IPS-18c (cell line): ENCODE measurements at regions not wholly inside any gene's neighbourhood (a gene's known extent, or its start where the extent isn't known, plus 50 kb on each side); places are given as distances from the start of the nearest gene placed in this dataset.

Source experiments
- H3K4me3 ChIP-seq: 2 replicates; pipeline ENCODE4 v1.7.0; 2013; ENCODE audit warnings: low read depth, mild to moderate bottlenecking, low read length, moderate library complexity; ENCODE audit not compliant: insufficient read depth
- H3K9me3 ChIP-seq: one replicate; pipeline ENCODE4 v1.6.1; 2013; ENCODE audit warnings: mild to moderate bottlenecking, low read length, moderate library complexity; ENCODE audit not compliant: control insufficient read depth, insufficient read depth

DNA sequence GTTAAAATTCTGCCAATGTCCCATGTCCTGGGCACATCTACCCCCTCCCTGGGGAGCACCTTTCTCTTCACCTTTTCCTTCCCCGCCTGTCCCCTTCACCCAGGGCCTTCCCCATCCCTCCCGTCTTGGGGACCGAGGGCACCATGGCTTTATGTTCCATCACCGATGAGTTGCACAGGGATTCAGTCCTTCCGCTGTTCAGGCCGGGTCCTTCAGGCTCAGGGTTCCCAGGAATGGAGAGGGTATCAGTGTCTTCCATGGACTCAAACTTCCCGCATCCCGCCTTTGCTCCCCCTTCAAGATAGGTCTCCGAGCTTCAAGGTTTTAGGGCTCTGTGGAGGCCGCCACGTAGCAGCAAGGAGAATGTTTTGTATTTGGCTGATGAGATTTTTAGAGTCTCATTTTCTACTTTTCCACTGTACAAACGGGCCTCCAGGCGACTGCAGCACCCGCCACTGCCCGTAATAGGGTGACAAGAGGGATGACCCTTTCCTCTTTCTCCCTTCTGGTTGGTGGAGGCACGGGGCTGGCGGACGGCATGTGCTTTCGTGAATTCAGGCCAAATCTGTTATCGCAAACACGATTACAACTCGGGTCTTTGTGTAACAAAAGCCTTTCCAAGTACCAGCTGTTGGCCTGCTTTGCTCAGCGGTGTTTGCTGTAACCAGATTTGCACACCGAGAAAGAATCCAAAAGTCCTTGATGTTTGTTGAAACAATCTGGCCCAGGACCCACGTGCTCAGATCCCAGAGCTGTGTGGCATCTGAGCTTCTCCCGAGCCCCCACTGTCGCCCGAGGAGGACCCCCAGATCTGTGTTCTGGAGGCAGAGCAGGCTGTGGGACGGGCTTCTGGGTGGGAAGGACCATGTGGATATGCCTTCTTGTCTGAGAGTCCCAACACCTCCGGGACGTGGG is 236.3 kb downstream of the SEC14L1 start:
- no peaks in the 10 kb centered on the region for H3K9me3 ChIP-seq
- H3K4me3 ChIP-seq = no peak overlapping the region

DNA sequence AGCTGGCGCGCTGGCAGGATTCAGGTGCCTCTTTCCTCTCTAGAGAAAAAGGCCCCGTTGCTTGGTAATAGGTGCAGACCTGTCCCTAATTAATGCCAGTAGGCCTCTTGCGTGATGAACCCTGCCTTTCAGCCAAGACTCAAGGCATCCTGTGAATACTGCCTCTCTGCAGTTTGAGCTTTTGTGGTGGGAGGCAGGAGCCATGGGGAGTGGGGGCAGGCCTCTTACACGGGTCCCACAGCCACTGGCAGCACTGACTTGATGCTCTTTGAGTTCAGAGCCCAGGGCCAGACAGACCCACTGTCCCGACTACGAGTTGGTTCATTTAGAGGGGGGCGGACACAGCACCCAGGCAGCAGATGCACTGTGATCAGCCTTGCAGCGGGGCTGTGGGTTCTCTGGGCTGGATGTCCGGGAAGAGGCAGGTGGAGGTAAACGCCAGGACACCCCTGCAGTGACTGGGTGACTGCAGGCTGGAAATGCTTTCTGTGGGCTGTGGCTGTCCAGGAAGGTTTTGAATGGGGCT is 237.0 kb downstream of the SEC14L1 start:
- no peak overlapping the region for H3K4me3 ChIP-seq

DNA sequence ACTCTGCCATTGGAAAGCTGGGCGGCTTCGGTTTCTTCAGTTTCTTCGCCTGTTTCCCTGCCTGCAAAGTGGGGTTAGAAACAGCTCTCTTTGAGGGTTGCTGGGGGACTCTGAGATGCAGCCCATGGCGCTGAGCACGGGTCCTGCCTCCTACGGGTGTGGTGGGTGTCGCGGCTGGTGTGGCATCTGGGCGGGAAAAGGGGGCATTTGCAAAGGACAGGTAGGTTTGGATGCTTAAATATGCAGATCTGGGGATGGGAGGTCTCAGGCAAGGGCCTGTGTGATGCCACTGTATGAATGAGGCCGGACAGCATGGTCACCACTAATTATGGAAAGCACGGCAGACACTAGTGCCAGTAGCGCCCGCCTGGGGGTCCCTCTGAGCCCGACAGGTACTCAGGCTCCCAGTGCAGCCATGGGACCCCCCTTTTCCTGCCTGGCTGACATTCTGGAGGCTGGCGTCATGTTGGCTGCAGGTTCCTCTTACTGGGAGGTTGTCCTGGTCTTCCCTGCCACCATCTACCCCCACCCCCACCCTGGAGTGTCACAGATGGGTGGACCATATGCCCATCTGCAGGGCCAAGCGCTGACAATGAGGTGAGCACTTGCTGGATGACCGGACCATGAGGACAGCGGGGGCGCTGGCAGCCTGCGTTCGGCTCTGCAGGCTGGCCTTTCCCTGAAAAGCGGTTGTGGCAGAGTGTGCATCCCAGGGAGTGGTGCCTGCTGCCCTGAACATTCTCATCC is 237.7 kb downstream of the SEC14L1 start:
- Histone ChIP-seq H3K9me3 (peaks cover 2% of the 10 kb centered on the region), H3K4me3 (no peak overlapping the region)

More for the DNA sequence above, 237.0 kb downstream of the SEC14L1 start:
- peaks cover 2% of the 10 kb centered on the region for H3K9me3 ChIP-seq

DNA sequence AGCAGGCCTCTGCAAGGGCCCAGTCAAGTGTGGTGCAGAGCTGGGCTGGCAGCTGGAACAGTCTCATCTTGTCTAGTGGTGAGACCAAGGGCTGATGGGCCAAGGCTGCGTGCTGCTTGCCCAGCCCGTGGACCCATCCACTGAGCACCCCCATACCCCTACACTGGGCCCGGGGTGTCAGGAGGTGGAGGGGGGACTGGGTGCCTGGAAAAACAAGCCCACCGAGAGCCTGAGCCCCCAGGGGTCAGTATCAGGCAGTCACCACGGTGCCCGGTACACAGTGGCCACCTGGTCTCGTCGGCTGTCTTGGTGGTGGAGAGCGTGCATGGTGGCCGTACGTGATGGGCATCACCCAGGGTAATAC is 238.3 kb downstream of the SEC14L1 start:
- Histone ChIP-seq H3K9me3 (peaks cover 2% of the 10 kb centered on the region), H3K4me3 (no peak overlapping the region)

DNA sequence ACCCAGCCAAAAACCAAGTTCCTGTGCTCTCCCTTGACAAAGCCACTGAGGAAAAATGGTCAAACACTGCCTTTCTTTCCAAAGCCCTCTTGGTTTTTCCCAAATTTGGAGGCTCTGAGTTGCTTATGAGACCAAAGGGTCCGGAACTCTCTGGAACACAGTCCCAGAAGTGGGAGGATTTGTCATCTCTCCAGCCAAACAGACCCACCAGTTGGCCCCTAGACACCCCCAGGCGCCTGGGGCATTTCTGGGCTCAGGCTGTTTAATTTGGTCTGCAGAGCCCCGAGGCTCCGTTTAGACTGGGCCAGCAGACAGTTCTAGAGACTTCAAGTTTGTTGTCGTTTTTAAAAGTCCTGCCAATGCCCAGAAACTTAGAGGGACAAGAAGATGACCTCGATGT is 239.1 kb downstream of the SEC14L1 start:
- Histone ChIP-seq H3K4me3 (no peak overlapping the region), H3K9me3 (peaks cover 2% of the 10 kb centered on the region)

DNA sequence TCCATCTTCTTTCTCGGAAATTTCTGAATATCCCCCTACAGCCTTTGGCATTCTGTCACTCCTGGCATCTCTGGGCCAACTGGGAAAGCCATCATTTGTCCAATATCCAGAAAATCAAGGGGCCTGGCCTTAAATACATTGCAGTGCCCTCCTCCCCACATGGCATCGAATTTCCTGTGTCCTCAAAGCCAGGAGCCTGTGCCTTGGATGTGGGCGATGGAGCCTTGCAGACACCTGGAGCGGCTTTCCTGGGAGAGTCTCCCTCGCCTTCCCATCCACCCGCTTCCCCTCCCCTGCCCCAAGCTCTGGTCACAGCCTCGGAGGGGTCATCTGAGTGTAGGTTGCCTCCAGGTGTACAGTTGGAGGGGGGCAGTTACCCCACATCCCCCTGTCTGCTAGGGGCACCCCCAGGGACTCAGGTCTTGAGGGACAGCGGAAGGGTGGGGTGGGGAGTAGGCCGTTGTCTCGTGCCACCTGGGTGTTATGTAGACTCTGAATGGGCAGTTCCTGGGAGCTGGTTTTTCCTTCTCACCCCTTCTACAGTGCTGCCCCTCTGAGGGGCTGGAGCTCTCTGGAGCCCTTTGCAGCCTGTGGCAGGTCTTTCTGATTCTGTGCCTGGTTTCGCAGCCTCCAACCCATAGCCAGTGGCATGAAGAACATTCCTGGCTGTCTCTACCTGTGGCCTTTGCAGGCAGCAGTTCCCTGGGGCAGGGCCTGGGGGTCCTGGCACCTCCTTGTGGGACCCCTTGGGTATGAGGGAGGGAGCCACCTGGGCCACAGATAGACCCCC is 239.8 kb downstream of the SEC14L1 start:
- Histone ChIP-seq H3K9me3 (peaks cover 2% of the 10 kb centered on the region), H3K4me3 (no peak overlapping the region)

DNA sequence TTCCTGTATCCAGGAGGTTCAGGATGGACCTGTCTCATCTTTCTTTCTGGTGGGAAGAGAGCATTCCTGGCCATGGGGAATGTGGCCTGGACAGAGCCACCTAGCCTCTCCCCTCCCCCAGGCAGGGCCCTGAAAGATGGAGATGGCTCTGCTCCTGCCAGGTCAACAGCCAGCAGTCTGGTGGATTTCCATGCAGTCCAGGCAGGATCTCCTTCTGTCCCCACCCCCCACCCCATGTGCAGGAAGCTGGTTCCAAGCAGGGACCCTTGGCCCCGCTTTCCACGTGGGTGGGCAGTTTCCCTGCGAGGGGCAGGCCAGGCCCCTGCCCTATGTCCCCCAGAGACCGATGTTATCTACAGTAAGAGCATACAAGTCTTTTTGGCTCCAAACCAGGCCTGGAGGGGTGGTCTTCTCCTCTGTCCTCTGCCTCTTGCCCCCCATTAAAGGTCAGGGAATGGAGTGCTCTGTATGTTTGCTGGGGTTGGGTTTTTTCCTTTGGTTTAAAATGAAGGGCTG is 240.5 kb downstream of the SEC14L1 start:
- peaks cover 2% of the 10 kb centered on the region for H3K9me3 ChIP-seq
- H3K4me3 ChIP-seq = no peak overlapping the region

DNA sequence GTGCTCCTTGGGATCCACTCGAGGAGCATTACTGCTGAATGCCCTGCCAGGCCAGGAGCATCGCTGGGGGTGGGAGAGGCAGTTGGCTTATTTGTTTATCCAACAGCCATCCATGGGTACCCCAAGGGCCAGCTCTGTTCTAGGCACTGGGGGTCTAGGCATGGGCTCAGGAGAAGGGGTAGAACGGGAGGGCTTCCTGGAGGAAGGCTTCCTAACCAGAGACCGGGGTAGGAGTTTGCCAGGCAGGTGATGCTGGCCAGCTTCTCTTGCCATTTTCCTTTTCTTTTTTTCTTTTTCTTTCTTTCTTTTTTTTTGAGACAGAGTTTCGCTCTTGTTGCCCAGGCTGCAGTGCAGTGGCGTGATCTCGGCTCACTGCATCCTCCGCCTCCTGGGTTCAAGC is 241.0 kb downstream of the SEC14L1 start:
- Histone ChIP-seq H3K9me3 (peaks cover 2% of the 10 kb centered on the region), H3K4me3 (no peak overlapping the region)

DNA sequence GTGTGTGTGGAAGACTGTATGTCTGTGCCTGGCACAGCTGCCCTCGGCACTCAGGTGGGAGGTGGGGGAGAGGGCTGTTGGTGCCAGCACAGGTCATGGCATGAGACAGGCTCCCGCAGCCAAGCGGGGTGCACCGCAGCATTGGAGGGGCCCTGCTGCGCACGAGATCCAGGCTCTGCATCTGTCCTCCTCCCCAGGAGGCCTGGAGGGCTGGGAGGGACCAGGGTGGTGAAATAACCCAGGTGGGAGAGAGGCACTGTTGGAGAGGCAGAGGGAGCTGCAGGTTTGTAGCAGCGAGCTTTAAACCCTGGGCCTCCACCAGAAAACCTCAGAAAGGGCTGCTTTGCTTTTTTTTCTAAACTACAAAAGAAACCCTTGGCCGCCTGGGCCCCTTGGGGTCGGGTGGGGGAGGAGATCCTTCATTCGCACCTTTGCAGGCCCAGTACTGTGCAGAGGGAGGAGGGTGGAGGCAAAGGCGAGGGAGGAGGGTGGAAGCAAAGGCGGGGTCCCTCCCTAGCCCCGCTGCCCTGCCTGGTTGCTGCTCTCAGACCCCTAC is 241.7 kb downstream of the SEC14L1 start:
- H3K4me3 ChIP-seq = no peak overlapping the region
- peaks cover 2% of the 10 kb centered on the region for H3K9me3 ChIP-seq

DNA sequence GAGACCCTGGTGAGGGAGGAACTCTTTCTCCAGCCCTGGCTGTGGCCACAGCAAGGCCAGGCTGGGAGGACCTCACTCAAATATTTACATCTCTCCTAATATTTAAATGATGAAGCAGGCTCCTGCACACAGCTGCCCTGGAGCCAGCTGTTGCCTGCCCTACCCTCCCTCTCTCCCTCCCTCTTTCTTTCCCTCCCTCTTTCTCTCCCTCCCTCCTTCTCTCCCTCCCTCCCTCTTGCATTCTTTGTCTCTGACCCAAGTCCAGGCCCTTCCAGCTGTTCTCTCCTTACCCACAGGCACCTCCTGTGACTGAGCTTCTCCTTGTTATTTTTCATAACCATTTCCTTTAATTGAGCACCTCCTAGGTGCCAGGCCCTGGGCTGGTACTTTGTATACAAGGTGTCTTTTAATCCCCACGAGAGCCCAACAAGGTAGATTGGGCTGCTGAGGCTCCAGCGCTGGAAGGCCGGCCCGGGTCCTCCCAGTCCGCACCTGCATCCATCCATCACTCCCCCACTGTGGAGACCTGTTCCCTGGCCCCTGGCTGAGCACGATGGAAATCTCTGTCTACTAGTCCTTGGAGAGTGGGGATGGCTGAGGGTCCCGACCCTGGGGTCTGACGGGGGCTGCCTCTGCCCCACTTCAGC is 242.3 kb downstream of the SEC14L1 start:
- Histone ChIP-seq H3K9me3 (peaks cover 2% of the 10 kb centered on the region), H3K4me3 (no peak overlapping the region)

DNA sequence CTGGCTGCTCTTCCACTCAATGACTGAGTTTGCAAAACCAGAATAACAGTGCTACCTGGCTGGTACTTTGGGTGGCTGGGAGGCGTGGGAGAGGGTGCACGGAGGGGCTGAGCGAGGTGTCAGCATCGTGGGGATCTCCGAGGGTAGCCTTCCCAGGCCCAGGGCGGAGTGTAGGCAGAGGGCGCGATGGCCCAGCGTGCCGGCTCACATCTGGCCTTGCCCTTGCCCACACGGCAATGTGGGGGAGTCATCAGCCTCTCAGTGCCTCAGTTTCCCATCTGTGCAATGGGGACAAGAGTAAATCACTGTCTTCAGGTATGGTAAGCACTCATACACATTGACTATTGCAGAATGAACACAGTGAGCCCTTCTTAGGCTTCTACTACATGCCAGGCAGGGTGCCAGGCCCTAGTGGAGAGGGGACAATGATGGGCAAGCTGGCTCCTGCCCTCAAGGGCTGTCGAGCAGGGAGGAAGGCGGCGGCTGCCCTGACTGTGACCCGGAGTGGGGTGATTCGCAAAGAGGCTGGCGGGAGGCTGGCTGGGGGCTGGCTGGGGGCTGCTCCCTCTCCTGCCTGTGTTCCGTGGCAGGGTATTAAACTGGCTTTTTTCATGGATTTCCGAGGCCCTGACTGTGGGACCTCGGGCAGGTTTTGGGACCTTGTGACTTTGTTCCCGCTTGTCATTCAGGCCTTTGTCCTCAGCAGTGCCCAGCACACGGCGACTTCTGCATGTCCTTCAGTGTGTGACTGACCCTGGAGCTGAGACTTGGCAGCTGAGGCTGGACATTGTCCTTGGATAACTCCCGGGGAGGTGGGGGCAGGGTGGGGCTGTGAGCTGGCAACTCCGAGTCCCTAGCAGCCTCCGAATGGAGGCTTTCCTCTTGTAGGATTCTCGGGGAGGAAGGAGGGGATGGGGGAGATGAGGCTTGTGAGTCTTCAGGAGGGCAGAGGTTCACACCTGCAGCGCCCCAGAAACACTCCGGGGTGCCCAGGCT is 243.1 kb downstream of the SEC14L1 start:
- peaks cover 2% of the 10 kb centered on the region for H3K9me3 ChIP-seq
- no peak overlapping the region for H3K4me3 ChIP-seq

DNA sequence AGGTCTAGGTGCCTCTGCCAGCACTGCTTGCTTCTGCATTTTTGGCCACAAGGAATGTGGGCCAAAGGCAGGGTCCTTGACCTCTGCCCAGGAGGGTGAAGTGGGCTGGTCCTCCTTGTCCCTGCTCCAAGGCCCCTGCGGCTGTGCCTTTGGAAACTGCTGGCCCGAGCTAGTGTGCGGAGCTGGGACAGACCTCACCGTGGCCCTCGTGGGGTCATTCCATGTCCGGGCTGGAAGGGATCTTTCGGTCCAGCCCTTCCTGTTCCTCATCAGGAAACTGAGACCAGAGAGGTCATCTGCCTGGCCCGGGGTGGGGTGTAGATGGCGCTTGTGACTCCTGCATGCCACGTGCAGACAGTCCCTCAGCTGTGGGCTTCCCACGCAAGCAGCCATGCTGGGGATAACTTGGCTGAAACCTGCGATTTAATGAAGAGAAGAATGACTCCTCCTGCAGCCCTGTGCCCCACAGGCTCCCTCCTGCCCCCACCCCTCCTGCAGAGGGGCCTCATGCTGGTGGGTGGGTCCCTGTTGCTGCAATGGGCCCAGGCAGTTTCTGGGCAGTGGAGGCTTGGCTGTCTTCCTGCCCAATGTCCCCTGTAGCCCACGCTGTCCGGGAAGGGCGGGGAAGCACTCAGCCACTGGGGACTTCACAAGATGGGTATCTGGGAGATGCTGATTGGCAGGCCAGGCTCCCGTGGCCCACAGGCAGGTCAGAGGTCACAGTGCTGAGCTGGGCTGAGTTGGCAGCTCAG is 245.2 kb downstream of the SEC14L1 start:
- no peak overlapping the region for H3K4me3 ChIP-seq
- H3K9me3 ChIP-seq = peaks cover 2% of the 10 kb centered on the region

DNA sequence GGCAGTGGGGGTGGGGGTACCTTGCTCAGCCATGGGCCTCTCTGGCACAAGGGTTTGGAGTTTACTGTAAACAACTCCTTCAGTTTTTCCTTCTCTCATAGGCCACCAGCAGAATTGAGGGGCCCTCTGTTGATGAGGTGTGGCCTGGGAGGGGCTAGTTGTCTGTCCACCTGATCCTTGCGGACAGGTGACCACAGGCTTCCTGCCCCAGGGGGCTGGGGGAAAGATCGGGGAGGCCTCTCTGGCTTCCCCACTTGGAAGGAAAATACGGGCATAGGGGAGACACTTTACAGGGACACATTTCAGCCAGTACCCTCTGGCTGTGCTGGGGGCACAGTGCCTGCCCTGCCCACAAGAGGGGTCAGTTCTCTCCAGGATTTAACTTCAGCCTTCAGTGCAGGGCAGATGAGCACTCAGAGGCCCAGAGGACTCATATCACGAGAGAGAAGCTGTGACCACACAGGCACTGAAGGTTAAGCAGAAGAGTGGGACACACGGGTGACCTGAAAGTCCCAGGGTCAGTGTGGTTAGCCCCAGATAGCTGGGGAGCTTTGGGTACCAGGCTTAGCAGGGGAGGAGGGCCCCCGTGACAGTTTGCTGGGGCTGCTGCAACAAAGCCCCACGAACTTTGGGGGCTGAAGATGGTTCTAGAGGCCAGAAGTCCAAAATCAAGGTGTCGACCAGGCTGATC is 245.9 kb downstream of the SEC14L1 start:
- H3K9me3 ChIP-seq = peaks cover 2% of the 10 kb centered on the region
- no peak overlapping the region for H3K4me3 ChIP-seq

DNA sequence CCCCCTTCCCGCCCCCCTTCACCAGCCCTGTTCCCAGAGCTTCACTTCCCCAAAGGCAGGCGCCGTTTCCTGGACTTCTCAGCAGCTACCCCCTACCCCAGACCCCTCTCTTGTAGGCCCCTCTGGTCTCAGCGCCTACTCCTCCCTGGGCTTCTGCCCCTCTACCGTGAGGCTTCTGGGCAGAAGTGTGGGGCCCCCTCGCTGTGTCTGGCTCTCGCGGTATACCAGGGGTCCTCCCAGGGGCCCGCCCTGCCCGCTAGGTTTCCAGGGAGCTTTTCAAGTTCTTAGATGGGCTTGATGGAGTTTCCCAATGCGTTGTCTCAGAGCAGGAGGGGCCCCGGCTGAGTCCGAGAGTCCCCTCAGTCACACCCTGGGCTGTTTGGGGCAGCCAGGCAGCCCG is 247.1 kb downstream of the SEC14L1 start:
- no peak overlapping the region for H3K4me3 ChIP-seq
- H3K9me3 ChIP-seq = no peaks in the 10 kb centered on the region
